ENCODE measurements at regions not wholly inside any gene's neighbourhood (a gene's known extent, or its start where the extent isn't known, plus 50 kb on each side); places are given as distances from the start of the nearest gene placed in this dataset.

- DNase-seq: no peak
These were observed 264.5 kb upstream of the CAMK1G start for GRCh38 chr1:209319057-209319432.

- DNase-seq: no peak
These were observed 264.0 kb upstream of the CAMK1G start for GRCh38 chr1:209319549-209319948.

GRCh38 chr1:209323743-209324142, 259.8 kb upstream of the CAMK1G start:
- DNase-seq: no peak

GRCh38 chr1:209324901-209325871, 258.3 kb upstream of the CAMK1G start:
- DNase-seq: no peak

GRCh38 chr1:209326076-209326475, 257.4 kb upstream of the CAMK1G start:
- DNase-seq: no peak

- no peak for DNase-seq
These were observed 256.7 kb upstream of the CAMK1G start for GRCh38 chr1:209326831-209327230.

GRCh38 chr1:209328196-209328595, 255.3 kb upstream of the CAMK1G start:
- DNase-seq: no peak

- DNase-seq: no peak
These were observed 248.3 kb upstream of the CAMK1G start for GRCh38 chr1:209335178-209335577.

GRCh38 chr1:209341146-209341545, 242.4 kb upstream of the CAMK1G start:
- no peak for DNase-seq

- no peak for DNase-seq
These were observed 241.7 kb upstream of the CAMK1G start for GRCh38 chr1:209341673-209342420.

- no peak for DNase-seq
These were observed 240.9 kb upstream of the CAMK1G start for GRCh38 chr1:209342441-209343175.

- no peak for DNase-seq
These were observed 240.0 kb upstream of the CAMK1G start for GRCh38 chr1:209343511-209343910.

GRCh38 chr1:209344156-209344555, 239.4 kb upstream of the CAMK1G start:
- DNase-seq: no peak

- DNase-seq: no peak
These were observed 233.9 kb upstream of the CAMK1G start for GRCh38 chr1:209349363-209350308.

GRCh38 chr1:209353053-209353452, 230.5 kb upstream of the CAMK1G start:
- no peak for DNase-seq

GRCh38 chr1:209354111-209354839, 229.2 kb upstream of the CAMK1G start:
- DNase-seq: peak; percentile 82

GRCh38 chr1:209354840-209355165, 228.7 kb upstream of the CAMK1G start:
- DNase-seq: no peak

- DNase-seq: no peak
These were observed 228.1 kb upstream of the CAMK1G start for GRCh38 chr1:209355415-209355814.

GRCh38 chr1:209356976-209357377, 226.5 kb upstream of the CAMK1G start:
- no peak for DNase-seq

GRCh38 chr1:209363112-209363511, 220.4 kb upstream of the CAMK1G start:
- DNase-seq: no peak

- DNase-seq: no peak
These were observed 218.8 kb upstream of the CAMK1G start for GRCh38 chr1:209364716-209365115.
